Spleen (tissue), 11 donors: ENCODE measurements at regions not wholly inside any gene's neighbourhood (a gene's known extent, or its start where the extent isn't known, plus 50 kb on each side); places are given as distances from the start of the nearest gene placed in this dataset.

Experiments
- DNase-seq: peaks from one replicate; pipeline ENCODE4 v3.0.0-alpha.2; 2020
- H3K27ac ChIP-seq, 8 donors: fragments of 200-600 bp; sonication (generic) in 7 of 8; 1 replicate in 4 of 8; 2 replicates in 4 of 8; pipeline versions ENCODE4 v1.5.0 to v1.8.0; 2016 to 2021; ENCODE audit warnings: inconsistent platforms in 4 of 8, mild to moderate bottlenecking in 4 of 8, moderate library complexity in 1 of 8
- H3K27me3 ChIP-seq, 7 donors: fragments of 200-600 bp; sonication (generic) in 6 of 7; replicated peaks in 1 of 7; 1 replicate in 4 of 7; 2 replicates in 3 of 7; pipeline versions ENCODE4 v1.5.0 to v1.8.0; 2016 to 2021; ENCODE audit warnings: inconsistent platforms in 3 of 7, mild to moderate bottlenecking in 1 of 7
- H3K36me3 ChIP-seq, 6 donors: fragments of 200-600 bp; sonication (generic) in 5 of 6; 1 replicate in 4 of 6; 2 replicates in 2 of 6; pipeline versions ENCODE4 v1.5.0 to v1.8.0; 2016 to 2021; ENCODE audit warnings: inconsistent platforms in 2 of 6
- H3K4me1 ChIP-seq, 6 donors: fragments of 200-600 bp; sonication (generic) in 5 of 6; 1 replicate in 3 of 6; 2 replicates in 3 of 6; pipeline versions ENCODE4 v1.5.0 to v1.8.0; 2016 to 2021; ENCODE audit warnings: inconsistent platforms in 3 of 6
- H3K4me3 ChIP-seq, 8 donors: fragments of 200-600 bp; sonication (generic) in 7 of 8; 1 replicate in 4 of 8; 2 replicates in 4 of 8; pipeline versions ENCODE4 v1.5.0 to v1.8.0; 2016 to 2021; ENCODE audit warnings: inconsistent platforms in 4 of 8, mild to moderate bottlenecking in 4 of 8, moderate library complexity in 2 of 8
- H3K9me3 ChIP-seq, 8 donors: fragments of 200-600 bp; sonication (generic) in 7 of 8; 1 replicate in 4 of 8; 2 replicates in 4 of 8; pipeline versions ENCODE4 v1.5.0 to v1.8.0; 2016 to 2021; ENCODE audit warnings: inconsistent platforms in 4 of 8
- CTCF ChIP-seq, 11 experiments: fragments of 200-600 bp in 7 of 11; fragments of 450-650 bp in 4 of 11; sonication (generic) in 4 of 11; IDR thresholded peaks in 8 of 11; conservative IDR thresholded peaks in 3 of 11; 1 replicate in 7 of 11; 2 replicates in 4 of 11; pipeline versions ENCODE4 v1.4.0 to v1.8.0; 2016 to 2021; ENCODE audit warnings: antibody characterized with exemption in 11 of 11, inconsistent platforms in 4 of 11, mild to moderate bottlenecking in 1 of 11
- POLR2A ChIP-seq, 3 donors: fragments of 450-650 bp; IDR thresholded peaks; one replicate each; pipeline ENCODE4 v1.5.1; 2017; ENCODE audit warnings: antibody characterized with exemption in 3 of 3, mild to moderate bottlenecking in 1 of 3
- POLR2AphosphoS5 ChIP-seq, 3 donors: sonication (generic); formaldehyde crosslinking; IDR thresholded peaks; one replicate each; pipeline ENCODE4 v1.5.1; 2017; ENCODE audit warnings: antibody characterized with exemption in 3 of 3
- WGBS, 5 donors: extraction: QIAGEN DNeasy Blood & Tissue Kit in 3 of 5; methylation state at CpG; one replicate each; pipeline versions ENCODE4 v1.1.5 to v1.1.7; 2013 to 2018; 5-methylcytosine and 5-hydroxymethylcytosine counted together
- intact Hi-C: fragments of 100-400 bp; cut with DNase I; formaldehyde crosslinking; loops from one replicate; pipeline ENCODE4 v1.15.0; 2023; ENCODE audit warnings: low total_unique reads
- donor health status: healthy with polysubstance abuse.
- donor health status: DM: no; HTN: no; CAD: no; lungs with moderate emphysema.
- donor health status: DM: no; HTN: no; CAD: no.
- donor health status: Bipolar disorder and iron deficiency.
- donor health status: healthy.
- donor health status: DM: no; HTN: no; CAD: no.
- donor health status: DM: yes; HTN: yes; CAD: no.

- DNase-seq: no peak
- 91 to 100% (median 93%) methylated on average over 2 of the region's 2 CpGs for WGBS, 5 donors
- intact Hi-C loops: no loop called here
These were observed 275.9 kb upstream of the HS6ST1 start for GRCh38 chr2:128594651-128594910.

GRCh38 chr2:128594953-128595677 lies 276.4 kb upstream of the HS6ST1 start:
- TF ChIP-seq POLR2AphosphoS5 (IDR thresholded peaks at IDR 0.05) (no peak), CTCF (IDR thresholded peaks at IDR 0.05 in 8 of 11, conservative IDR thresholded peaks at IDR 0.05 in 3 of 11) (no peak), POLR2A (IDR thresholded peaks at IDR 0.05) (no peak)
- 71 to 93% (median 89%) methylated on average over 10 to 13 of the region's 13 CpGs for WGBS, 5 donors
- no peaks in the 10 kb centered on the region for H3K9me3 ChIP-seq
- no peak overlapping the region for H3K4me3 ChIP-seq
- no peaks in the 10 kb centered on the region for H3K36me3 ChIP-seq
- H3K27me3 ChIP-seq: peaks cover 0 to 3% (median 0%) of the 10 kb centered on the region in 7 donors
- DNase-seq: no peak
- intact Hi-C loops: no loop called here
- no peak overlapping the region for H3K27ac ChIP-seq
- peaks cover 0 to 17% (median 4%) of the 10 kb centered on the region in 6 donors for H3K4me1 ChIP-seq

More at GRCh38 chr2:128594651-128594910, 275.9 kb upstream of the HS6ST1 start:
- no peak for TF ChIP-seq POLR2AphosphoS5 (IDR thresholded peaks at IDR 0.05)
- TF ChIP-seq CTCF (IDR thresholded peaks at IDR 0.05 in 8 of 11, conservative IDR thresholded peaks at IDR 0.05 in 3 of 11): no peak
- TF ChIP-seq POLR2A (IDR thresholded peaks at IDR 0.05): no peak
- Histone ChIP-seq H3K36me3 (no peaks in the 10 kb centered on the region), H3K9me3 (no peaks in the 10 kb centered on the region), H3K27ac (no peak overlapping the region), H3K4me1 (peaks cover 0 to 17% (median 4%) of the 10 kb centered on the region in 6 donors), H3K4me3 (no peak overlapping the region), H3K27me3 (peaks cover 0 to 3% (median 0%) of the 10 kb centered on the region in 7 donors)

GRCh38 chr2:128595763-128596395 lies 277.2 kb upstream of the HS6ST1 start:
- 39 to 69% (median 56%) methylated on average over 7 to 13 of the region's 13 CpGs for WGBS, 5 donors
- TF ChIP-seq POLR2A (IDR thresholded peaks at IDR 0.05) (no peak), POLR2AphosphoS5 (IDR thresholded peaks at IDR 0.05) (no peak), CTCF (IDR thresholded peaks at IDR 0.05 in 8 of 11, conservative IDR thresholded peaks at IDR 0.05 in 3 of 11) (no peak)
- Histone ChIP-seq H3K4me3 (no peak overlapping the region), H3K27me3 (peaks cover 0 to 2% (median 0%) of the 10 kb centered on the region in 7 donors), H3K27ac (no peak overlapping the region), H3K36me3 (no peaks in the 10 kb centered on the region), H3K9me3 (no peaks in the 10 kb centered on the region), H3K4me1 (peaks cover 0 to 17% (median 4%) of the 10 kb centered on the region in 6 donors)
- no peak for DNase-seq
- intact Hi-C loops: no loop called here

- Histone ChIP-seq H3K27me3 (no peaks in the 10 kb centered on the region), H3K27ac (no peak overlapping the region), H3K36me3 (no peaks in the 10 kb centered on the region), H3K4me1 (peaks cover 0 to 11% (median 4%) of the 10 kb centered on the region in 6 donors), H3K9me3 (no peaks in the 10 kb centered on the region), H3K4me3 (no peak overlapping the region)
- intact Hi-C loops: no loop called here
- no peak for TF ChIP-seq POLR2AphosphoS5 (IDR thresholded peaks at IDR 0.05)
- no peak for TF ChIP-seq POLR2A (IDR thresholded peaks at IDR 0.05)
- TF ChIP-seq CTCF (IDR thresholded peaks at IDR 0.05 in 8 of 11, conservative IDR thresholded peaks at IDR 0.05 in 3 of 11): no peak
- WGBS, 5 donors: 88 to 95% (median 91%) methylated on average over 12 of the region's 12 CpGs
- no peak for DNase-seq
These were observed 277.9 kb upstream of the HS6ST1 start for GRCh38 chr2:128596396-128597120.
